Left hindlimb (tissue), 1 donor: ENCODE measurements at regions not wholly inside any gene's neighbourhood (a gene's known extent, or its start where the extent isn't known, plus 50 kb on each side); places are given as distances from the start of the nearest gene placed in this dataset.

ENCODE experiments used
- DNase-seq: peaks from one replicate; pipeline ENCODE4 v3.0.0-alpha.2; 2018

DNA sequence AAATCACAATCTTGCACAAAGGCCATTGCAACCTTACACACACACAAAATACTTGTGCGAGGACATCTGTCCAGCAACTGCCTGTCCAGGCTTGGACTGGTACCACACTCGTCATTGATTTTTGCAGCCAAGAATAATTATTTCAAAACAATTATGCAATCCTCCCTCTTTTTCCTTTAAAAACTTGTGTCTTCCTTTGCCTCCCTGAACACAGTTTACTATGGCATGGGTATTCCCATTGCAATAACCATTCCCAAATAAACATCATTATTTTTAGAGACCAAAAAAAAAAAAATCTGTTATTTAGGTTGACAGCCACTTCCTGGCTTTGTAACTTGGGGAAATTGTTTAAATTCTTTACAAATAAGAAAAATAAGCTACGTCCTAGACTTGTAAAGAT is 54.0 kb downstream of the C11orf91 start:
- DNase-seq: no peak

DNA sequence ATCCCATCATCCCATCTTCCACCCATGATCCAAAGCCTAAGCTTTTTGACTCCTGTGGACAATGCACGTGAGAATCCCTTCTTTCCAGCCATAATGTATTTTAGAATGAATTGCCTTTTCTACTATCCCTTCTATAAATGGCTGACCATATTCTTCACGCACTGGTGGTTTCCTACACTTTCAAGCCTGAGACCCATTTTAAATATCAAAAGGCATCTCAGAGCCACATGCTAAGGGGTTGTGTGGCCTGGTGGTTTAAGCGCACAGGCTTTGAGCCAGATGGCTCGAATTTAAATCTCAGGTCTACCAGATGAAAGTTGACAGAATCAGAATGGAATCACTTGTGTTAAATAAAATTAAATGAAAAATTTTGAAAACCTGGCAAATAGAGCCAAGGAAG is 54.5 kb downstream of the C11orf91 start:
- DNase-seq: no peak

DNA sequence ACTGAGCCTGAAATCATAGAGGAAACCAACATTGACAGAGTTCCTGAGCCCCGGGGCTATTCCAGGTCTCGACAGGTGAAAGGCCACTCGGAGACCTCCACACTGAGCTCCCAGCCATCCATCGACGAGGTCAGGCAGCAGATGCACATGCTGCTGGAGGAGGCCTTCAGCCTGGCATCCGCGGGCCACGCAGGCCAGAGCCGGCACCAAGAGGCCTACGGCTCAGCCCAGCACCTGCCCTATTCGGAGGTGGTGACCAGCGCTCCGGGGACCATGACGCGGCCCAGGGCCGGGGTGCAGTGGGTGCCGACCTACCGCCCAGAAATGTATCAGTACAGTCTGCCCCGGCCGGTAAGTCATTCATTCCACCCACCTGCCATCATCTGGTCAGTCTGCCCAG is 54.9 kb downstream of the C11orf91 start:
- no peak for DNase-seq

DNA sequence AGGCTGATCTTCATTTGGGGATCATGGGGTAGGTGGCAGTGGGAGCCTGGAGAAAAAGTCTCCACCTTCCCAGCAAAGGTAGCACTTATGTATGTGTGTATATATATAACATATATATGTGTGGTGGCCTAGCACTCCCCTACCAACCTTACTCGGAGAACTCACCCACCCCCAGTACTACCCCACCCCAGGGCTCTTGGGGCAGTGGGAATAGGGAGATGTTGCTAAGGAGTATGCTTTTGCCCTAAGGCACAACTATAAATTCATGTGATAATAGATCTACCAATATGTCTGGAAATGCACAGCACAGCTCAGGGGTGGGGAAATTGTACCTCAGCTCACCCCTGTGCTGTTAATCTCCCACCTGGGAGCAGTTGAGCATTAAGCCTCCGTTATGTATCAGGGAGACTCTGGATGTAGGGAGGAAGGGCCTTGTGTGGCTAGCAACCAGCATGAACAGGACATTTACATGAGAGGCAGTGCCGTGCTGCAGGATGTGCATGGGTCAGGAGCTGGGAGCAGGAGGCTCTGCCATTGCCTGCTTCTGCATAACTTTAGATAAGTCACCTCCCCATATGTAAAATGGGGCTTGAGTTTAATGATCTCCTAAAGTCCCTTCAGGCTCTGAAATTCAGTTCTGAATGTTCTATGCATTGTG is 57.3 kb downstream of the C11orf91 start:
- no peak for DNase-seq

DNA sequence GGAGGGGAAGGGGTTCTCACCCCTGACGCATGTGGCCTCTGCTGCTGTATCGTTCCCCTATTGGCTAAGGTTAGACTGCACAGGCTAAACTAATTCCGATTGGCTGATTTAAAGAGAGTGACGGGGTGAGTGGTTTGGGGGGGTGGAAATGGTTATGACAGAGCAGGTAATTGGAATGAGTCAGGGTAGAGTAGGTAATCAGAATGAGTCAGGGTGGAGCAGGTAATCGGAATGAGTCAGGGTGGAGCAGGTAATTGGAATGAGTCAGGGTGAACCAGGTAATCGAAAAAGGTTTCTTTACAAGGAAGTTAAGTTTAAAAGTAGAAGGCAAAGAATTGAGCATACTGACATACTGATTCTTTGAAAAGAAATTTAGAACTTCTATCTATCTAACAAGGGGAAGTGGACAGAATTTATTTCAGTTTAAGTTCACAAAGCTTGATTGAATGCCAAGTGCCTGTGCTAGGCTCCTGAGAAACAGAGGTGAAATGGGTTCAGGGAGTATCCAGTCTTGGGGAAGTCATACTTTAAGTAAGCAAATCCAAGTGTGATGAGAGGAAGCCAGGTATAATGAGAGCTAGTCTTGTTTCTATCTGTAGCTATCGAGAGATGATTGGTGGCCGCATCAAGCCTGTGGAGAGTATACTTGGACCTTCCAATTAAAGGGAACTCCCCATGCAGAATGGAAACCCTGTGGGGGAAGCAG is 58.0 kb downstream of the C11orf91 start:
- no peak for DNase-seq

DNA sequence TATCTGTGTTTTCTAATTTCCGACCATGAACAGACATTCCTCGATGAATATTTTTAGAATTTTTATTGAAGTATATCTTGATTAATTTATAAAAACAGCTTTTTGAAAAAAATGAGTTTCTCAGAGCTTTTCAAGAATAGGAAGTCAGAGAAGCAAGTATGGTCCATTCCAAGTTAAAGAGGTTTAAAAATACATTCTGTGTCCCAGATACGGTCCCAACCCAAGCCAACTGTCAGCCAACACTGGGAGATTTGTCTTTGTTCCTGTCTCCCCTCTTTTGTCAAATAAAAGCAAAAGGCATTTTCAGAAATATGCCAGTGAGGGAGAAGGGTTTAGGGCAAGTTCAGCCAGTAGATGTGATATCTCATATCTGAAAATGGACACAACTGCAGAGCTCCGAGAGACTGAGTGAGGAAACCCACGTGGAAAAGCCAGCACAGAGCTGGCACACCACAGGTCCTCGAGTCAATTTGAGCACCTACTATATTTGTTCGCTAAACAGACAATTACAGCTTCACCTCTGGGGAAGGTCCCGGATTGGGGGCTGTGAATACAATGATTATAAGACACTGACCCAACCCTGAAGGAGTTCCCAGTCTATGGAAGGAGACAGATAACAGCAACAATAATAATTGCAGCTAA is 59.8 kb downstream of the C11orf91 start:
- DNase-seq: no peak

DNA sequence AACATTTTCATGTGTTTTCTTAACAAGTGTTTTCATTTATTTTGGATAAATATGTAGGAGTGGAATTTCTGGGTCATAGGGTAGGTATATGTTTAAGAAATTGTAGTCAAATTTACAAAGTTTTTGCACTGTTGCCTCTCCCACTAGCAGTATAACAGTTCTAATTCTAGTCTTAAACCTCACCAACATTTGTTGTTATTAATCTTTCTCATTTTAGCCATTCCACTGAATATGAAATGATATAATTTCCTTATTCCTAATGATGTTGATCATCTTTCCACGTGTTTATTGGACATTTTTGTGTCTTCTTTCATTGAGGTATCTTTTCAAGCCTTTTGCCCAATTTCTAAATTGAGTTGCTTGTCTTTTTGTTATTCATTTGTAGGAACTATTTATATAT is 62.0 kb downstream of the C11orf91 start:
- DNase-seq: no peak

DNA sequence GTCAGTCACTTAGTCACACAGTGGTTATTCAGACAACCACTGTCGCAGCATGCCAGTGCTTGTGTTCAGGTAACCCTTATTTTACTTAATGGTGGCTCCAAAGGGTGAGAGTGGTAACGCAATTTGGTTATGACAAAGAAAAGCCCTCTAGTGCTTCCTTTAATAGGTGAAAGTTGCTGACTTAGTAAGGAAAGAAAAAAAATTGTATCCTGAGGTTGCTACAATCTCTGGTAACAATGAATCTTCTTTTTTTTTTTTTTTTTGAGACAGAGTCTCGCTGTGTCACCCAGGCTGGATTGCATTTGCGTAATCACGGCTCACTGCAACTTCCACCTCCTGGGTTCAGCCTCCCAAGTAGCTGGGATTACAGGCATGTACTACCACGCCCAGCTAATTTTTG is 64.5 kb downstream of the C11orf91 start:
- DNase-seq: no peak

DNA sequence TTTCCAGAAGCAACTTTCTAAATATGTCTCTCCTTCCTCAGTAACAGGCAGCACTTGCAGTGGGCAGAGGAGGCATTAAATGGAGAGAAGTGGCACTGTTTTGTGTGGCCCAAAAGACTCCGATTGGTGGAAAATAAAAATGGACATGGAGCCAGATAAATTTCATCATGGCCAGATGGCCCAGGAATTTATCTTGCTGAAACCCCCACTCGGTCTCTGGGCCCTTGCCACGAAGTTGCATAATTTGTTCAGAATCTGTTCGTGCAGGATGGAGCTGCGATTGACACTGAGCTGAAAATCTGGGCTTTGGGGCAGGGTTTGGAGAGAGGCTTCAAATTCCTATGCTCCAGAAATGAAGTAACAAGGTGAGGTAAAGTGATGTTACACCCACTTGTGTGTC is 65.5 kb downstream of the C11orf91 start:
- no peak for DNase-seq

DNA sequence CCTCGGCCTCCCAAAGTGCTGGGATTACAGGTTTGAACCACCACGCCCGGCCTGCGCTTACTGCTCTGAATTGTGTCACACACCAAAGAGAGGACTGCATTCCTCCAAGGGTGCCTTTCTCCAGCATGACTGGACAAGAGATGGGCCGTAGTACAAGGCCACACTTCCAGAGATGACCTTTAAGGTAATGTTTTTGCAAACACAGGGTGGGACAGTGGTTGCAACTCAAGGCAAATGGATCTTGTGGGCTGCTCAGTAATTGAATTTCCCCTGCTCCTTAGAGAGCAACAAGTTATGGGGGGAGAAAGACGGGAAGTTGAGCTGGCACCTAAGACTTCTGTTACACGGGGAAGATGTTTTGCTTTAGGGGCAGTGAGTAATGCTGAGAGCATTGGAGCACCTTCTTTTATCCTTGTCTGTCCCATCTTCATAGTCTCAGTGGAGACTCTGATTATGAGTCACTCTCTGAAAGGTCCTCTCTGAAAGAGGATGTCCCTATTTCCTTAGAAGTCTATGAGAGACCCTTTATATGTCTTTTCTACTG is 66.3 kb downstream of the C11orf91 start:
- no peak for DNase-seq

DNA sequence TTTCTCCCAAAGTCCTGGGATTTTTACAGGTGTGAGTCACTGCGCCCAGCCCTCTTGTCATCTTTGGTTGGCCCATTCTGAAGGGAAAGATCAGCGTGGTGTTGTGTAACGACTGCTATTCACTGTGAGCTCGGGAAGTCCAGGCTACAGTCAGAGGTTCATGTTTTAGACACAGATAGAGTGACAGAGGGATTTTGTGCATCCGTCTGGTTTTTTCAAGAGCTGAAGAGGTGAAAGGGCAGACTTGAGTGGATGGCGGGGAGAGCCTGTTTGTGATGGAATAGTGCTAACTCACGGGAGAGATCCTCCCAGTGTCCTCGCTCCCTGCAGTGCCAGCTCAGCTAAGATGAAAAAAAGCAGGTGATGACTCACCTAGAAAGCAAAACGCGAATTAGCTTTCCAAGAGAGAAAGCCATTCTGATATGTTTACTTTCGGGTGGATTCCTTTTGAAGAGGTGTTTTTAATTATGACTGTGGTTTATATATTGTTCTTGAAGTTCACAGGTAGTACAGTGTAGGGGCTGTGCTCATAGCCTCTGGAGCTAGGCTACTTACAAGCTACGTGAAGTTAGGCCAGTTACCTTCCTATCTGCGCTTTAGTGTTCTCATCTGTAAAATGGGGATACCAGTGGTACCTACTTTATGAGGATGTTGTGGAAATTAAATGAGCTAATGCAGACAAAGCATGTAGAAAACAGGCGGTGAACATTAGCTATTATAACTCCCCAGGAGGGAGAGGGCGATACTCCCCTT is 67.2 kb downstream of the C11orf91 start:
- DNase-seq: no peak

DNA sequence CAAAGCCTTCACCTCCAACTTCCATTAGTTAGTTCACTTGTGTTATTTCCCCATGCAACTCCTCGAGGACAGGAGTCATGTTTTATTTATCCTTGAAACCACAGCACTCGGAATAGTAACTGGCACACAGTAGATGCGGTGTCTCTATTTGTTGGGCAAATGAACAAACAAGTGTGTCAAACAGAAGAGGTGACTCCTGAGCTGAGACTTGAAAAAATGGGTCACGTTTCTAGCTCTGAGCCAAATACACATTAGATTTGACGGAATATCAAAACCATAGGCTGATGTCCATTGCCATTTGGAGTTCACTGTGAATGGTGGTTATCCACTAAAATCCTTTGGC is 68.9 kb downstream of the C11orf91 start:
- DNase-seq: no peak

DNA sequence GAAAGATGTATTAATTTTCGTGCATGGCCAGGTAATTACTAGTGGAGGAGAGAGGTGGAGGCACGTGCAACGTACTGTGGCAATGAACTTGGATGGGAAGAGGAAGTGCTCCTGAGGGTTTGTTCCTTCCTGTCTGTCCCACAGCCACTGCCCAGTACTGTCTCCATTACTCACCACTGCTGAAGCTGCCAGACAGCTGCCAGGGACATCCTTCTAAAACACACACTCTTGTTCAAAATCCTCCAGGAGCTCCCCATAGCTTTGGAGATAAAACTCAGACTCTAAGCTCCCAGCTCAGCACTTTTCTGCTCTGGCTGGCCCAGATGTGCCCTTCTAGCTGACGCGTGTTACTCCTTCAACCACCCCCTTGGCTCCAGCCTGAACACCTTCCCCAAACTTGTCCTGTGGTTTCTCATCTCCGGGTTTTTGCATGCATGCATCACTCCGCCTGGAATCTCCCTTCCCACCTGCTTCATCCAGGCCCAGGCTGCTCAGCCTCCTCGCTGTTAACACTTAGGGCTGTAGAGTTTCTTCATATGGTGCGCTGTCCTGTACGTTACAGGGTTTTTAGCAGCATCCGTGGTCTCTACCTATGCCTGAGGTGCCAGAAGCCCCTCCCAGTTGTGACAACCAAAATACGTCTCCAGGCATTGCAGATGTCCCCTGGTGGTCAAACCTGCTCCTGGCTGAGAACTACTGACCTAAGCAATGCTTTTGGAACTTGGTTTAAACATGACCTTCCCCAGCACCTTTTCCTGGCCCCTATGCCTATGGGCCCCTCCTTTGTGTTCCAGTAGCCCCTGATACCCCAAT is 69.5 kb downstream of the C11orf91 start:
- DNase-seq: no peak

DNA sequence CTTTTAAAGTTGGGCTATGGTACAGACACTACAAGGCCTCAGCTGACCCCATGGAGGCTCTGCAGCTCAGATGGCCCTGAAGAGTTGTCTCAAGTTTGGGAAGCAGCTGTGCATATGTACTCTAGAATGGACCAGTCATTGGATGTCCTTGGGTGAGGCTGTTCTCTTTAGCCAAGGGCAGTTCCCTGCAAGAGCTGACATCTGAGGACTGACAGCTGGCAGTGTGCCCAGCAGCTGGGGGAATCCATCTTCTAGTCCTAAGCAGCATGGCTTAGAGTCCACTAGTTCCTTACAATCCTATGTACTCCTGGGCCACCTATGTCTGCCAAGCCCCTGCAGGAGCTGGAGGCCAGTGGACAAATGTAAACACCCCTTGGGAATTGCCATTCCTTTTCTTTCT is 76.5 kb downstream of the C11orf91 start:
- DNase-seq: peak; percentile 75

DNA sequence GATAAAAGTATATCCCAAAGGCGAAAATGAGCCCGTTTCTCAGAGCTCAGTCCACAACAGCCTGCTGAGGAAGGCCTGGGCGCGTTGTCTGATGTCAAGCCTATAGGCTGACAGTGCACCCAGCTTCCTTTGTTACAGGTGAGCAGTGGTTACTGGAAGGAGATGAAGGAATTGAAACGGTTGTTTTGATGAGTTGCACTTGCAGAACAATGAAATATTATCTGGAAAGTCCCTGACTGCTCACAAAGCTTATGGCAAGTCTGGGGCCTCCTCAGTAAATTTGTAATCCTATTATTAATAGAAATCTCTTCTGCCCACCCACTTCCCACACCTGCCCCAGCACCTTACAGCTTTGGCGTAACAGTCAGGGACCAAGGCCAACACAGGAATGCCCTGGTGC is 77.8 kb downstream of the C11orf91 start:
- DNase-seq: no peak

DNA sequence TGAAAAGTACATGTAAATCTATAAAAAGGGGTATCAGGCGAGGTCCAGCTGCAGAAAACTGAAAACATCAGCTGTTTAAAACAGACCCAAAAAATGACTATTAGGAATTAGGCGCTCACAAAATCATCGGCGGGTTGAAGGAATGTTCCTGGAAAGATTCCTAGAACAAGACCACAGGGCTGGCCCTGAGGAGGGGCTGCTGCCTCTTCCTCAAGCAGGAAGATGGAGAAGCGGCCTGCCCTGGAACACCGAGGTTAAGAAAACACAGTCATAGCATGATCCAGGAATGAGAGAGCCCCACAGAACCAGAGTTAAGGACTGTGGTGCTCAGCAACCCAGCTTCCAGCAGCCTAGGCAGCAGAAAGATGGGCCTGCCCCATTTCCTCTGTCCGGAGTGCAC is 78.4 kb downstream of the C11orf91 start:
- DNase-seq: peak; percentile 76

DNA sequence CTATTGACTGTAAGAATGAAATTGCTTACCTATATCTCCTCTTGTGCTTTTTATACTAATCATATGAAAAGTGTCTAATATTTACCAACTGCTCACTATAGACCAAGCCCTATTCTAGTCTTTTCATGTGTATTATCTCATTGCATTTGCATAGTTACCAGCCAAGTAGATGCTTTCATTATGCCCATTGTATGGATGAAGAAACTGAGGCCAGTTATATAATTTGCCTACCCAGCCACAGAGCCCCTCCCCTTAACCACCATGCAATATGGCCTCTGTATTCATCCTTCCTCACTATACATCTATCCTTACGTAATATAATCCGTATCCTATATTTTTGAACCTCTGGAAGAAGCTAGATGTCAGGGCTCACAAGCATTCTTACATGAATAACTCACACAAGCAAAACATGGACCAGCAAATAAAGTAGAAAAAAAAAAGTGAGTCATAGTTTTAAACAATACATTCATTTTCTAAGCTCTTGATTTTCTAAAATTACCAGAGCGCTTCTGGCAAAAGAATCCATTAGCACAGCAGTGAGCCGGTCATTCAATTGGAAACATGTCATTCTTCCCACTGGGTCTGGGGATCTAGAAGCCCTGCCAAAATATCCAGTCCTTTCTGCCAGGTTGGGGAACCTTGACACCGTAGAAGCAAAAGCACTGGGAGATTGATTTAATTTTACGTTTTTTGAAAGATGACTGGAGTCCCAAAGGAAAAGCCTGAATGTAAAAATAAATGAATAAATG is 80.0 kb downstream of the C11orf91 start:
- peak; percentile 33 for DNase-seq

DNA sequence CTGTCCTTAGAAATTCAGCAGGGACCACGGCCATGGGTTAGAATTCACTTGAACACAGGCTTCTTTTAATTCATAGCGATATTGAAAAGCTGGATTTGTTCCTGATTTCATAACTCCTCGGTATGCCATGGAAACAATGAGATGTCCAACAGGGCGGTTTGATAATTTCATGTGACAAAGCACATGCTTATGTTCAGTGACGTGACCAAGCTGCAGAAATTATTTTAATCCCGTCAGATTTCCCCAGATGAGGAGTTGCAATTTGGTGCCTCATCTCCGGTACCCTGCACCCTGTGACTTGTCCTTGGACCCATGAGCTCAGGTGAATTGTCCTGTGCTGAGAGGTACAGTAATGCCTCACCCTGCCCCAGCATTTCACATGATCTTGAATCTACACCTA is 81.7 kb downstream of the C11orf91 start:
- no peak for DNase-seq

DNA sequence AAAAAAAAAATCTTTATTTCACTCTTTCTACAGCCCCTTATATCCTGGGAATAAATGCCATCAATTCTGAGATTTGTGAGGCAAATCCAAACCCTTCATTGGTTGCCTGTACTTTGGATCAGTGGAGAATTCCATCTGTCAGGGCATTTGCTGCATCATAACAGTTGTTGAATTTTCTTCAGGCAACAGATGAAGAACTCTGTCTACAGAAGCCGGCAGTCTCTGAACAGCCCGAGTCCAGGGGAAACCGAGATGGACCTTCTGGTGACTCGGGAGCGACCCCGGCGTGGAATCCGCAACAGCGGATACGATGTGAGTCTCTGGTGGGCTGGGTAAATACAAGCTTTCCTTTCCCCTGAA is 82.3 kb downstream of the C11orf91 start:
- DNase-seq: no peak

DNA sequence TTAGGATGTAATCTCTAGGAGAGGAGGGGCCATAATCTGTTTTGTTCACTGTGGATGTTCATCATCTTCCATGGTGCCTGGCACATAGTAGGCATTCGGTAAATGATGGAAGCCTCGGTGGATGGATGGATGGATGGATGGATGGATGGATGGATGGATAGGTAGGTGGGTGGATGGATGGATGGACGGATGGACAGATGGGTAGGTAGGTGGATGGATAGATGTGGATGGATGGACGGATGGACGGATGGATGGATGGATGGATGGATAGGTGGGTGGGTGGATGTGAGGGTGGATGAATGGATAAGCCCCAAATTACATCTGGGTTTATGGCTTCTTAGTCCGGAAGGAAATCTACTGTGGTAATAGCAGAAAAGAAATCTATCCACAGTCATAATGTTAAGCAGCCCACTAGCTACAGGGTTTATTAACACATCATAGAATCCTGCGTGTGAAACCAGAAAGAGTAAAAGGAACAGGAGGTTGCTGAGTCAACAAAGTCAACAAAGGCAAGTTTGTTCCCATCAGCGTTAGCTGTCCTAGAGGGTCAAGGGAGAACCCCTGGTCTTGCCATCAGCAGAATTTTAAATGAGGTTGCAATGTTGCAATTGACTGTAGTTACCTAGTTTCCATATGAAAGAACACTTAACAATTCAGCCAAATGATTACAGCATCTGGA is 82.8 kb downstream of the C11orf91 start:
- no peak for DNase-seq

DNA sequence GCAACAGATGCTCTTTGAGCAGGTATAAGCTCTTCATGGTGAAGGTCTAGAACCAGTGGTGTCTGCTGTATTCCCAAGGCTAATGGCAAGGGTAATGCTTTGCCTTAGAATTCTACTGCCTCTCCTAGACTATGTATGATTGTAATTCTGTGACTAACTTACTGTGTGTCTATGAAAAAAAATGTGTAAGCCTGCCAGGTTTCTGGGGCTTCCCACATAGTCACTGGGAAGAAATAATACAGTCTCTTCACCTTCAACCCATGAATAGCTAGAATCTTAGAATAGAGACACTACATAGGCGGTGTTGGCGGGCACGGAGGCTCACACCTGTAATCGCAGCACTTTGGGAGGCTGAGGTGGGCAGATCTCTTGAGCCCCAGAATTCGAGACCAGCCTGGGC is 84.1 kb downstream of the C11orf91 start:
- no peak for DNase-seq
